DND-41 (cell line): ENCODE measurements at regions not wholly inside any gene's neighbourhood (a gene's known extent, or its start where the extent isn't known, plus 50 kb on each side); places are given as distances from the start of the nearest gene placed in this dataset.

Source experiments
- EZH2 ChIP-seq: IDR thresholded peaks from 3 replicates; pipeline ENCODE4 v1.6.1; 2012; ENCODE audit warnings: borderline replicate concordance, low read depth, mild to moderate bottlenecking, moderate library complexity, low read length, inconsistent platforms; ENCODE audit not compliant: severe bottlenecking
- TF ChIP-seq, protein P1 (sequence below): IDR thresholded peaks from 2 replicates; pipeline ENCODE4 v1.5.1; 2012; ENCODE audit warnings: borderline replicate concordance, low read length, moderate library complexity, mild to moderate bottlenecking; ENCODE audit not compliant: poor library complexity, severe bottlenecking; ENCODE audit errors: extremely low read depth

DNA sequence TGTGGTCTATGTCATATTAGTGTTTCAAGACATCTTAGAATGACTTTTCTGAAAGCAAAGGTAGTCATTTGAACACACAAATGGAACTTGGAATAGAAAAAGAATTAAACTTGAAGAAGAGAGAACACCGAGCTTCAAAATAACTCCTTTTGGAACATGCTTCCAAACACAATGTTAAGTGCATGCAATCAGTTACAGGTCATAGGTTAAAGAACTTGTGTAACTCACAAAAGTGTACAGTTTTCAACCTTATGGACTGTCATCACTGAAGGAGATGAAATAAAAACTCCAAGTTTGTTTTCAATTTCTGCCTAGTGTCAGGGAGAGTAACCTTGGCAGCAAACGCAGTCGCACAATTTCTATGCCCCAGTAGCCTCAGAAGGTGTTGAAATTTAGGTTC is 192.9 kb upstream of the NECTIN3 start:
- TF ChIP-seq EZH2: no peak
- TF ChIP-seq, protein P1, sequence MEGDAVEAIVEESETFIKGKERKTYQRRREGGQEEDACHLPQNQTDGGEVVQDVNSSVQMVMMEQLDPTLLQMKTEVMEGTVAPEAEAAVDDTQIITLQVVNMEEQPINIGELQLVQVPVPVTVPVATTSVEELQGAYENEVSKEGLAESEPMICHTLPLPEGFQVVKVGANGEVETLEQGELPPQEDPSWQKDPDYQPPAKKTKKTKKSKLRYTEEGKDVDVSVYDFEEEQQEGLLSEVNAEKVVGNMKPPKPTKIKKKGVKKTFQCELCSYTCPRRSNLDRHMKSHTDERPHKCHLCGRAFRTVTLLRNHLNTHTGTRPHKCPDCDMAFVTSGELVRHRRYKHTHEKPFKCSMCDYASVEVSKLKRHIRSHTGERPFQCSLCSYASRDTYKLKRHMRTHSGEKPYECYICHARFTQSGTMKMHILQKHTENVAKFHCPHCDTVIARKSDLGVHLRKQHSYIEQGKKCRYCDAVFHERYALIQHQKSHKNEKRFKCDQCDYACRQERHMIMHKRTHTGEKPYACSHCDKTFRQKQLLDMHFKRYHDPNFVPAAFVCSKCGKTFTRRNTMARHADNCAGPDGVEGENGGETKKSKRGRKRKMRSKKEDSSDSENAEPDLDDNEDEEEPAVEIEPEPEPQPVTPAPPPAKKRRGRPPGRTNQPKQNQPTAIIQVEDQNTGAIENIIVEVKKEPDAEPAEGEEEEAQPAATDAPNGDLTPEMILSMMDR: no peak
